ENCODE measurements at regions not wholly inside any gene's neighbourhood (a gene's known extent, or its start where the extent isn't known, plus 50 kb on each side); places are given as distances from the start of the nearest gene placed in this dataset.

DNA sequence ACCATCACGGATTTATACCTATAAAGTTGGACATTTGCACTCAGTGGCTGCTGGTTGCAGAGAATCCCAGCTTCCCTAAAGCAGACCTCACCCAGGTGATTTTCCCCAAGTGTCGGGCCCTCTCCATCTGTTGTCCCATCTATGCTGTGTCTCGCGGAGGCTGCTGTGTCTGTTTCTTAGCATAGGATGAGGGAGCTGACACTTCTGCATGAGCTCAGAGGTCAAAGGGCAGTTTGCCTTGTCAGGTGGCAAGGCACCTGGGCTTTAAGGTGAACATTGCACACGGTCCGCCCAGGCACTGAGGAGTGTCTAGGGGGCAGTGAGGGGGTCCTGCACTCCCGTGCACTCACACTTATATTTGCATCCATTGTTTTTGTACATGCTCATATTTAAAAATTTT is 151.6 kb downstream of the ZIC5 start:
- TF ChIP-seq FOXP2 (optimal IDR thresholded peaks at IDR 0.05; ENCODE audit: borderline replicate concordance, extremely low read depth, extremely low read length, insufficient read depth) (no peak), POLR2AphosphoS5 (IDR thresholded peaks at IDR 0.05; ENCODE audit: low read depth, low read length) (no peak), TAF1 (IDR thresholded peaks at IDR 0.05; ENCODE audit: borderline replicate concordance, insufficient read depth, low read length) (no peak), SIN3A (IDR thresholded peaks at IDR 0.05; ENCODE audit: borderline replicate concordance, insufficient read depth, low read length) (no peak)
- TF ChIP-seq, protein P1, sequence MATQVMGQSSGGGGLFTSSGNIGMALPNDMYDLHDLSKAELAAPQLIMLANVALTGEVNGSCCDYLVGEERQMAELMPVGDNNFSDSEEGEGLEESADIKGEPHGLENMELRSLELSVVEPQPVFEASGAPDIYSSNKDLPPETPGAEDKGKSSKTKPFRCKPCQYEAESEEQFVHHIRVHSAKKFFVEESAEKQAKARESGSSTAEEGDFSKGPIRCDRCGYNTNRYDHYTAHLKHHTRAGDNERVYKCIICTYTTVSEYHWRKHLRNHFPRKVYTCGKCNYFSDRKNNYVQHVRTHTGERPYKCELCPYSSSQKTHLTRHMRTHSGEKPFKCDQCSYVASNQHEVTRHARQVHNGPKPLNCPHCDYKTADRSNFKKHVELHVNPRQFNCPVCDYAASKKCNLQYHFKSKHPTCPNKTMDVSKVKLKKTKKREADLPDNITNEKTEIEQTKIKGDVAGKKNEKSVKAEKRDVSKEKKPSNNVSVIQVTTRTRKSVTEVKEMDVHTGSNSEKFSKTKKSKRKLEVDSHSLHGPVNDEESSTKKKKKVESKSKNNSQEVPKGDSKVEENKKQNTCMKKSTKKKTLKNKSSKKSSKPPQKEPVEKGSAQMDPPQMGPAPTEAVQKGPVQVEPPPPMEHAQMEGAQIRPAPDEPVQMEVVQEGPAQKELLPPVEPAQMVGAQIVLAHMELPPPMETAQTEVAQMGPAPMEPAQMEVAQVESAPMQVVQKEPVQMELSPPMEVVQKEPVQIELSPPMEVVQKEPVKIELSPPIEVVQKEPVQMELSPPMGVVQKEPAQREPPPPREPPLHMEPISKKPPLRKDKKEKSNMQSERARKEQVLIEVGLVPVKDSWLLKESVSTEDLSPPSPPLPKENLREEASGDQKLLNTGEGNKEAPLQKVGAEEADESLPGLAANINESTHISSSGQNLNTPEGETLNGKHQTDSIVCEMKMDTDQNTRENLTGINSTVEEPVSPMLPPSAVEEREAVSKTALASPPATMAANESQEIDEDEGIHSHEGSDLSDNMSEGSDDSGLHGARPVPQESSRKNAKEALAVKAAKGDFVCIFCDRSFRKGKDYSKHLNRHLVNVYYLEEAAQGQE (IDR thresholded peaks at IDR 0.05; ENCODE audit: insufficient read depth in 1 of 2, low read depth in 2 of 2, low read length in 2 of 2): no peak

DNA sequence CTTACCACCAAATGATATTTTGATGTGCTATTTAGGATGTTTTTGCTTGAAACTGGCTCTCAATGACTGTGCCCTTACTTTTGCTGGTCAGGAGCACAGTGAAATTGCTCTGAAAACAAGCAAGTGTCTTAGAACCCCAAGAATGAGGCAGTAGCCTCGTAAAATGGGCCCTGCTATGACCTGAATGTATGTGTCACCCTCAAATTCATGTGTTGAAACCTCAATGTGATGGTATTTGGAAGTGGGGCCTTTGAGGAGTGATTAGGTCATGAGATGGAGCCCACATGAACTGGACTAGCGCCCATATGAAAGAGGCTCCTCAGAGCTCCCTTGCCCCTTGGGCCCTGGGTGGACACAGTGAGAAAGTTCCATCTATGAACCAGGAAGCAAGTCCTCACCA is 155.2 kb downstream of the ZIC5 start:
- TF ChIP-seq TAF1 (IDR thresholded peaks at IDR 0.05; ENCODE audit: borderline replicate concordance, insufficient read depth, low read length): no peak
- no peak for TF ChIP-seq FOXP2 (optimal IDR thresholded peaks at IDR 0.05; ENCODE audit: borderline replicate concordance, extremely low read depth, extremely low read length, insufficient read depth)
- TF ChIP-seq, protein P1 (IDR thresholded peaks at IDR 0.05; ENCODE audit: insufficient read depth in 1 of 2, low read depth in 2 of 2, low read length in 2 of 2): no peak
- no peak for TF ChIP-seq POLR2AphosphoS5 (IDR thresholded peaks at IDR 0.05; ENCODE audit: low read depth, low read length)
- no peak for TF ChIP-seq SIN3A (IDR thresholded peaks at IDR 0.05; ENCODE audit: borderline replicate concordance, insufficient read depth, low read length)

DNA sequence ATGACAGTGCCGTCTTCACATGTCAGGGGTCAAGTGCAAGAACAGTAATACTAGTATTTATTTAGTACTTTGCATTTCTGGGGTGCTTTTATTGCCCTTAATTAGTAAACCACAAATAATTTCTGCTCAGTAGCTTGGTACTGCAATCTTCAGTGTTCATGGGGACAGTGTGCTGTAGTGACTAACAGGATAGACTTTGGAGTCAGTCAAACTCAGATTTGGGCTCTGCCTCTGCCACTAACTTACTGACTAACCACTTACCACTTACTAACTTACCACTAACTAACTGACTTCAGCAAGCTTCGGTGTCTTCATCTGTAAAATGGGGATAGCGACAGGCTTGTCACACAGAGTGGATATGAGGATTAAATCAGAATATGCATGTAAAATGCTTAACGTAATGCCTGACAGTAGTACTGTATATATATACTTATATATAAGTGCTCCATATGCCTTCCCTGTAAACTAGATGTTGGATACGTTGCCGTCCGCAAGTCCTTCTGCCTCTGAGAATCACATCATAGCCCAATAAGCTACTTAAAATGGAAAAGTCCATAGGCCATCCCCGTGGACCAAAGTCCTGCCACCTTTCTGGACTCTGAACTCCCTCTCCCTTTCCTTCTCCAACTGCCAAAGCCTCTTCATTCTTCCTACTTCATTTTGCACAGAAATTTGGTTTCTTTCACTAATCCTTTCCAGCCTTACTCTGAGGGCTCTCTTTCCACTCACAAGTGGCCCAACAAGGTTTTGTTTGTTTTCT is 158.1 kb downstream of the ZIC5 start:
- TF ChIP-seq SIN3A (IDR thresholded peaks at IDR 0.05; ENCODE audit: borderline replicate concordance, insufficient read depth, low read length): no peak

DNA sequence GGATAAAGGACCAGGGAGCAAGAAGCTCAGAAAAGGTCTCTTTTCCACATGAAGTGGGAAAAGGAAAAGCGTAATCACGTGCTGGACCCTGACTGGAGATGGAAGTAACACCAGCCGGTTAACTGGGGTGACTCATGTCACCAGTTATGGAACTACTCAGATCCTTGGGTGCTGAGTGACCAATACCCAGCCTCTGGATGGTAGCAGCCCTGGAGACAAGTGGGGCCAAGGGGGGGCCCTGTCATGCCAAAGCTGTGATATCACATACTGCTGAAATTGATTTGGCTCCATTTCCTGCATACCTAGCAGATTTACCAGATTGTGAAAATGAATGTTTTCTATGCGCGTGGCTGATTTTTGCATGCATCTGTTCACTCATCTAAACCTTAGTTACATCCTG is 158.9 kb downstream of the ZIC5 start:
- no peak for TF ChIP-seq SIN3A (IDR thresholded peaks at IDR 0.05; ENCODE audit: borderline replicate concordance, insufficient read depth, low read length)
- TF ChIP-seq, protein P1 (IDR thresholded peaks at IDR 0.05; ENCODE audit: insufficient read depth in 1 of 2, low read depth in 2 of 2, low read length in 2 of 2): no peak
- no peak for TF ChIP-seq POLR2AphosphoS5 (IDR thresholded peaks at IDR 0.05; ENCODE audit: low read depth, low read length)
- no peak for TF ChIP-seq TAF1 (IDR thresholded peaks at IDR 0.05; ENCODE audit: borderline replicate concordance, insufficient read depth, low read length)
- no peak for TF ChIP-seq FOXP2 (optimal IDR thresholded peaks at IDR 0.05; ENCODE audit: borderline replicate concordance, extremely low read depth, extremely low read length, insufficient read depth)

DNA sequence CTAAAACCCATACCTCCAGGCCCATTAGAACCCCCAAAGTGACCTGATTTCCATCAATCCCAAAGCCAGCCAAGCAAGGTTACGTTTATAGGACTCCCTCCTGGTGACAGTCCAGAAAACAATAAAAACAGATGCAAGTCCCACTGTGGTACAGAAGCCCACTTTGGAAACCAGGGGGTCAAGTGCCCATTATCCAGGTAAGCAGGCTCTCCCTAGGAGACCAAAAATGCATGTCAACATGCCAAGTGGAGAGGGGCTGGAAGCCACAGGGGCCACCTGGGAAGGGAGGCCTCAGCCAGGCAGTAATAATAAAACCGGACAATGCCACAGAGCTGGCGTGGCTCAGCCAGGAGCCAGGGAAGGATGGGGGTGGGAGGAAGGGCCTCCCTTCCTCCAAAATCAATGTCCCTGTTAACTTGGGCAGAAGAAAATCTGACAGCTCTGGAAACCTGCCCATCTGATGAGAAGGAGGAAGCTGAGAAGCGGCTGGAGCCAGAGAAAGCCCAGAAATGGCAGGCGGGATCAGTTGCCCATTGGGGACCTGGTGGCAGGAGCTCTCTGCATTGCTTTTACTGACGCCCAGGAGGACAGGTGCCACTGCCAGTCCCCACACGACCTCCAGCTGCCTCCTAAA is 160.4 kb downstream of the ZIC5 start:
- TF ChIP-seq POLR2AphosphoS5 (IDR thresholded peaks at IDR 0.05; ENCODE audit: low read depth, low read length): no peak
- TF ChIP-seq, protein P1 (IDR thresholded peaks at IDR 0.05; ENCODE audit: insufficient read depth in 1 of 2, low read depth in 2 of 2, low read length in 2 of 2): no peak

Data from PFSK-1 (cell line).